Large intestine (tissue), 3 donors: ENCODE measurements at regions not wholly inside any gene's neighbourhood (a gene's known extent, or its start where the extent isn't known, plus 50 kb on each side); places are given as distances from the start of the nearest gene placed in this dataset.

Source experiments
- DNase-seq, 2 donors: peaks; one replicate each; pipeline versions ENCODE4 v3.0.0 to v3.0.0-alpha.2; 2013
- H3K27ac ChIP-seq: one replicate; pipeline ENCODE4 v1.5.1; 2013; ENCODE audit warnings: low read length
- H3K27me3 ChIP-seq: 2 replicates; pipeline ENCODE4 v1.6.1; 2013; ENCODE audit warnings: low read length; ENCODE audit not compliant: control insufficient read depth, insufficient read depth
- H3K36me3 ChIP-seq: 2 replicates; pipeline ENCODE4 v1.6.1; 2013; ENCODE audit warnings: low read length; ENCODE audit not compliant: control insufficient read depth, insufficient read depth
- H3K4me1 ChIP-seq: one replicate; pipeline ENCODE4 v1.6.1; 2013; ENCODE audit warnings: low read length; ENCODE audit not compliant: control insufficient read depth, insufficient read depth
- H3K4me3 ChIP-seq: one replicate; pipeline ENCODE4 v1.5.1; 2013; ENCODE audit warnings: low read length
- H3K9me3 ChIP-seq: one replicate; pipeline ENCODE4 v1.6.1; 2013; ENCODE audit warnings: mild to moderate bottlenecking, low read depth, low read length, moderate library complexity; ENCODE audit not compliant: control insufficient read depth
- WGBS: methylation state at CpG from one replicate; pipeline ENCODE4 v1.1.5; 2013; ENCODE audit warnings: low lambda C conversion rate; ENCODE audit not compliant: insufficient coverage; 5-methylcytosine and 5-hydroxymethylcytosine counted together

- no peak for DNase-seq
- Histone ChIP-seq H3K36me3 (no peaks in the 10 kb centered on the region), H3K9me3 (no peaks in the 10 kb centered on the region), H3K4me3 (no peak overlapping the region), H3K27me3 (no peaks in the 10 kb centered on the region), H3K4me1 (peaks cover 27% of the 10 kb centered on the region), H3K27ac (no peak overlapping the region)
- WGBS: 100% methylated on average over 3 of the region's 8 CpGs
Measured at GRCh38 chr2:20141806-20142205, 83.1 kb downstream of the SDC1 start.

DNA sequence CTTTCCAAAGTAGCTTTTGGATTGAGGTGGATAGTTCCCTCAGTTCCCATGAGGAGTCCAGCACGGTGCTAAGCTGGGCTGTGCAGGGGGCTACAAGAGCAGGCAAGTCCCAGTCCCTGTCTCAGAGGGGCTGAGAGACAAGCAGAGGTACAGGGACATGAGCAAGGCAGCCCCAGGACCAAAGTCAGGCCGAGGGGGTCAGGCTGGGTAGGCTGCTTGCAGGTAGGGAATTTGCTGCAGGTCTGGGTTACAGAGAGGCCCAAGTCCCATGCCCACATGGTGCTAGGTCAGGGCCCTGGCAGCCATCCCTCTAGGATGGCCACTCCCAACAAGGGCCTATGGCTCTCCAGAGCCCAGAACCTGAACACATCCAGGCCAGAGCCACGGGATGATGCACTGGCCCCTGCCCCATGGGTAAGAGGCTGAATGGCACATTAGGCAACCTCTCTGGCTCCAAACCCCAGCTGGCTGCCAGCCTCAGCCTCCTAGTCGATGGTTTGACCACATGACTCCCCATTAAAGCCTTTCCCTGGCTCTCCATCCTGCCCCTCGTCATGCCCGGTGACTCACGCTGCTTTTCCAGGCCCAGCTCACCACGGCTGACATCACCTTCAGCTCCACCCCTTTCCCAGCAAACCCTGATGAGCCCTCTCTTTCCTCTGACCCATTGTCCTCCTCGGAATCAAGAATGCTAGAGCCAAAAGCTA is 83.7 kb downstream of the SDC1 start:
- H3K27me3 ChIP-seq: no peaks in the 10 kb centered on the region
- no peaks in the 10 kb centered on the region for H3K9me3 ChIP-seq
- no peak for DNase-seq
- H3K27ac ChIP-seq: no peak overlapping the region
- H3K4me1 ChIP-seq: peaks cover 27% of the 10 kb centered on the region
- H3K36me3 ChIP-seq: no peaks in the 10 kb centered on the region
- 83% methylated on average over 1 of the region's 9 CpGs for WGBS
- H3K4me3 ChIP-seq: no peak overlapping the region

- no CpG with 5 or more reads among the region's 11 CpGs for WGBS
- Histone ChIP-seq H3K4me3 (no peak overlapping the region), H3K9me3 (no peaks in the 10 kb centered on the region), H3K4me1 (peaks cover 27% of the 10 kb centered on the region), H3K36me3 (no peaks in the 10 kb centered on the region), H3K27ac (no peak overlapping the region), H3K27me3 (no peaks in the 10 kb centered on the region)
- DNase-seq: no peak
Measured at GRCh38 chr2:20140321-20141055, 84.4 kb downstream of the SDC1 start.

- Histone ChIP-seq H3K9me3 (no peaks in the 10 kb centered on the region), H3K4me3 (no peak overlapping the region), H3K27me3 (no peaks in the 10 kb centered on the region), H3K4me1 (peaks cover 27% of the 10 kb centered on the region), H3K36me3 (no peaks in the 10 kb centered on the region), H3K27ac (no peak overlapping the region)
- peak; percentile 35 to 56 for DNase-seq
- no CpG with 5 or more reads among the region's 9 CpGs for WGBS
Measured at GRCh38 chr2:20139407-20140172, 85.3 kb downstream of the SDC1 start.

DNA sequence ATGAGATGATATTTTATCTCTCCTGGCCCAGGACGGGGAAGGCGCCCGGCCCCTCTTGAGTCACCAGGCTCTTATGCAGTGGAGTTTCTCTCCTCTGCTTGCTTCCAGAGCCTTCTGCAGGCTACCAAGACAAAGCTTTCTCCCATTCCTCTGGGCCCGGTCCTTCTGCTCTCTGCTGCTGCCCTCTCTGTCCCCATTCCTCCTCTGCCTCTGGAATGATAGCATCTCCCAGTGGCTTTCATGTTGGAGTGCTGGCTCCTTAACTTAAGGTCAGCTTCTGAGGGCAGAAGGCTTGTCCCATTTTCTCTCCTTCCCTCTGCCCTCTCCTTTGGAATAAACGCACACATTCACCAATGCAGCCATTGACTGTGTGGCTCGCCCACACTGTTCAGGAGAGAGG is 86.2 kb downstream of the SDC1 start:
- no peak for DNase-seq
- H3K4me3 ChIP-seq: no peak overlapping the region
- no peak overlapping the region for H3K27ac ChIP-seq
- no peaks in the 10 kb centered on the region for H3K27me3 ChIP-seq
- WGBS: 36% methylated on average over 2 of the region's 6 CpGs
- H3K9me3 ChIP-seq: no peaks in the 10 kb centered on the region
- peaks cover 27% of the 10 kb centered on the region for H3K4me1 ChIP-seq
- no peaks in the 10 kb centered on the region for H3K36me3 ChIP-seq

DNA sequence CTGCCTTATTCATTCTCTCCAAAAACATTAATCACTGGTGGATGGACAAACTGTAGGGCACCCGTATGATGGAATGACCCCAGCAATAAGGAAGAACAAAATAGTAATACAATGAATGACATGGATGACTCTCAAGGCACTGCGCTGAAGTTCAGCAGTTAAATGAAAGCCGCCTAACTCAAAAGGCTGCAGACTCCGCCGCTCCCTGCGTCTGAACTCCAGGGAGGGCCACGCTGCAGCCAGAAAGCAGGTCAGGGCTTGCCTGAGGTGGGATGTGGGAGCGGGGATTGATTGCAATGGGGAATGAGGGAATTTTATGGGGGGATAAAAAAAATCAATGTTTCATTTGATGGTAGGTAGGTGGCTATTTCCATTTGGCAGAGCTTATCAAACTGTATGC is 86.5 kb upstream of the LAPTM4A start:
- H3K9me3 ChIP-seq: no peaks in the 10 kb centered on the region
- WGBS: 95% methylated on average over 4 of the region's 8 CpGs
- H3K27ac ChIP-seq: no peak overlapping the region
- no peaks in the 10 kb centered on the region for H3K27me3 ChIP-seq
- peaks cover 21% of the 10 kb centered on the region for H3K4me1 ChIP-seq
- no peaks in the 10 kb centered on the region for H3K36me3 ChIP-seq
- H3K4me3 ChIP-seq: no peak overlapping the region
- no peak for DNase-seq

GRCh38 chr2:20137131-20137571 is 85.7 kb upstream of the LAPTM4A start:
- Histone ChIP-seq H3K4me1 (peaks cover 18% of the 10 kb centered on the region), H3K27me3 (no peaks in the 10 kb centered on the region), H3K4me3 (no peak overlapping the region), H3K9me3 (no peaks in the 10 kb centered on the region), H3K27ac (no peak overlapping the region), H3K36me3 (no peaks in the 10 kb centered on the region)
- WGBS: no CpG with 5 or more reads among the region's 10 CpGs
- no peak for DNase-seq

DNA sequence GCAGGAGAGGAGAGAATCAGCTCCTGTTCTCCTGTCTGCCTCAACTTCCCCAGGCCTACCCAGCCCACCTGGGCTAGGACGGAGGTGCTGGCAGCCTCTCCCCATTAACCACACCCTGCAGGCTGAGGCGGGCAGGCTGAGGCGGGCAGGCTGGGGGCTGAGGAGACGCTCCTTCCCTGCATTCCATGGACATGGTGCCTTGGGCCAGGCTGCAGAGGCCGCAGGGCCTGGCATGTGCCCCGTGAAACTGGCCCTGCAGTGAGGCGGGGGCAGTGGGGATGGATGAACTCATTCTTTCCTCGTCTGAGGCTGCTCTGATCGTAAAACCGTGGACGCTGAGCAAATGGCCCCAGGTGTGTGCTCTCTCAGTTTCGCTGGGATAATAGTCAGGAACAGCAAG is 84.7 kb upstream of the LAPTM4A start:
- Histone ChIP-seq H3K9me3 (no peaks in the 10 kb centered on the region), H3K36me3 (no peaks in the 10 kb centered on the region), H3K27me3 (no peaks in the 10 kb centered on the region), H3K4me3 (no peak overlapping the region), H3K4me1 (peaks cover 27% of the 10 kb centered on the region), H3K27ac (no peak overlapping the region)
- WGBS: no CpG with 5 or more reads among the region's 12 CpGs
- DNase-seq: no peak

GRCh38 chr2:20135631-20136050 is 84.2 kb upstream of the LAPTM4A start:
- WGBS: no CpG with 5 or more reads among the region's 10 CpGs
- Histone ChIP-seq H3K4me3 (no peak overlapping the region), H3K9me3 (no peaks in the 10 kb centered on the region), H3K27ac (no peak overlapping the region), H3K36me3 (no peaks in the 10 kb centered on the region), H3K4me1 (peaks cover 32% of the 10 kb centered on the region), H3K27me3 (no peaks in the 10 kb centered on the region)
- DNase-seq: peak in 1 of 2 donors; percentile 64

GRCh38 chr2:20132990-20133535 is 81.6 kb upstream of the LAPTM4A start:
- H3K27ac ChIP-seq: no peak overlapping the region
- H3K27me3 ChIP-seq: no peaks in the 10 kb centered on the region
- H3K4me1 ChIP-seq: peaks cover 37% of the 10 kb centered on the region
- H3K9me3 ChIP-seq: no peaks in the 10 kb centered on the region
- no peak overlapping the region for H3K4me3 ChIP-seq
- DNase-seq: no peak
- WGBS: no CpG with 5 or more reads among the region's 12 CpGs
- H3K36me3 ChIP-seq: no peaks in the 10 kb centered on the region
